HepG2 (cell line): ENCODE measurements at regions not wholly inside any gene's neighbourhood (a gene's known extent, or its start where the extent isn't known, plus 50 kb on each side); places are given as distances from the start of the nearest gene placed in this dataset.

Experiments
- ATAC-seq: fragments of 200-7000 bp; cut with Tn5 transposase; 3 replicates; pipeline ENCODE4 v1.9.1; 2020; ENCODE audit warnings: mild to moderate bottlenecking, moderate library complexity
- BruUV-seq: library from RNA; stranded (reverse); fragments of 400-500 nt; replicated peaks from 2 replicates; lab custom pipeline; 2021; lab: Mats Ljungman, UMichigan
- CTCF ChIA-PET: fragments of 300-600 bp; formaldehyde crosslinking; extraction: SDS; loops from one replicate; lab custom pipeline; 2021; ENCODE audit warnings: low total read pairs, inconsistent platforms, low intra/inter-chr PET ratio; lab: Yijun Ruan, JAX
- POLR2A ChIA-PET: fragments of 350-600 bp; sonication (Branson Sonifier 250); formaldehyde crosslinking; loops from one replicate; lab custom pipeline; 2020; ENCODE audit warnings: antibody characterized with exemption, inconsistent platforms; lab: Yijun Ruan, JAX
- DNase-seq: peaks from one replicate; pipeline ENCODE4 v3.0.0-alpha.2; 2015; ENCODE audit warnings: low spot score
- FAIRE-seq: peaks from 3 replicates; lab custom pipeline; 2011; peaks lifted over from hg19 to GRCh38; lab: Jason Lieb, UNC
- H2AFZ ChIP-seq: one replicate; pipeline ENCODE4 v1.6.1; 2011; ENCODE audit warnings: low read length, inconsistent platforms
- H3K27ac ChIP-seq: fragments of 300-600 bp; 3 replicates; pipeline ENCODE4 v1.8.0; 2011; ENCODE audit warnings: mixed run types, mild to moderate bottlenecking, mixed read lengths, low read length, inconsistent platforms; ENCODE audit not compliant: insufficient read depth; ENCODE audit errors: extremely low read length
- H3K27me3 ChIP-seq, 2 experiments: fragments of 200-600 bp in 1 of 2; 2 replicates in 1 of 2; 3 replicates in 1 of 2; pipeline versions ENCODE4 v1.6.0 to v1.8.0; 2011; ENCODE audit warnings: low read length in 2 of 2, mild to moderate bottlenecking in 2 of 2, moderate library complexity in 2 of 2, inconsistent platforms in 1 of 2; ENCODE audit not compliant: insufficient read depth in 2 of 2, control insufficient read depth in 1 of 2
- H3K36me3 ChIP-seq, 2 experiments: fragments of 200-600 bp in 1 of 2; replicated peaks in 1 of 2; 2 replicates in 1 of 2; 3 replicates in 1 of 2; pipeline versions ENCODE4 v1.5.1 to v1.8.0; 2011; ENCODE audit warnings: low read length in 2 of 2, inconsistent platforms in 1 of 2; ENCODE audit not compliant: insufficient read depth in 2 of 2, control insufficient read depth in 1 of 2
- H3K4me1 ChIP-seq: 2 replicates; pipeline ENCODE4 v1.5.1; 2012; ENCODE audit warnings: low read length, inconsistent platforms; ENCODE audit not compliant: insufficient read depth
- H3K4me2 ChIP-seq: 2 replicates; pipeline ENCODE4 v1.6.0; 2011; ENCODE audit warnings: low read depth, low read length, inconsistent platforms
- H3K4me3 ChIP-seq, 3 experiments: fragments of 200-600 bp in 1 of 3; sonication (generic), shearing (Covaris generic) in 1 of 3; replicated peaks in 1 of 3; 2 replicates each; pipeline ENCODE4 v1.5.1; 2011 to 2016; ENCODE audit warnings: low read length in 3 of 3, inconsistent platforms in 2 of 3, low read depth in 2 of 3, mild to moderate bottlenecking in 2 of 3, control low read depth in 1 of 3, mixed read lengths in 1 of 3; ENCODE audit not compliant: insufficient read depth in 1 of 3
- H3K79me2 ChIP-seq: one replicate; pipeline ENCODE4 v1.6.1; 2011; ENCODE audit warnings: low read length, inconsistent platforms; ENCODE audit not compliant: insufficient read depth
- H3K9ac ChIP-seq: 2 replicates; pipeline ENCODE4 v1.6.0; 2011; ENCODE audit warnings: mild to moderate bottlenecking, low read depth, low read length, inconsistent platforms; ENCODE audit not compliant: insufficient read depth
- H3K9me3 ChIP-seq: 2 replicates; pipeline ENCODE4 v1.5.1; 2012; ENCODE audit warnings: mild to moderate bottlenecking, low read length
- H4K20me1 ChIP-seq: 2 replicates; pipeline ENCODE4 v1.6.0; 2011; ENCODE audit warnings: inconsistent platforms, mild to moderate bottlenecking, low read length, moderate library complexity; ENCODE audit not compliant: insufficient read depth
- DDIT3 ChIP-seq: sonication (generic); formaldehyde crosslinking; IDR thresholded peaks from 2 replicates; pipeline ENCODE4 v1.4.0; 2020; ENCODE audit warnings: mild to moderate bottlenecking, missing genetic modification reagents
- E2F2 ChIP-seq: sonication (generic); formaldehyde crosslinking; IDR thresholded peaks from 2 replicates; pipeline ENCODE4 v1.4.0; 2020; ENCODE audit warnings: missing genetic modification reagents, borderline replicate concordance
- ETV5 ChIP-seq: IDR thresholded peaks from 2 replicates; pipeline ENCODE4 v1.6.1; 2018; ENCODE audit warnings: missing biosample characterization, missing genetic modification reagents, inconsistent platforms, borderline replicate concordance
- FUBP1 ChIP-seq: sonication (generic); formaldehyde crosslinking; IDR thresholded peaks from 2 replicates; pipeline ENCODE4 v1.5.1; 2020; ENCODE audit warnings: missing genetic modification reagents, mild to moderate bottlenecking, borderline replicate concordance
- HMG20B ChIP-seq: conservative IDR thresholded peaks from 2 replicates; pipeline ENCODE4 v1.6.1; 2016; ENCODE audit warnings: missing genetic modification reagents, missing compliant biosample characterization
- MEIS2 ChIP-seq: sonication (generic); formaldehyde crosslinking; IDR thresholded peaks from 2 replicates; pipeline ENCODE4 v1.9.0; 2021; ENCODE audit warnings: mild to moderate bottlenecking, missing genetic modification reagents
- PAF1 ChIP-seq: IDR thresholded peaks from 2 replicates; pipeline ENCODE4 v1.6.1; 2016; ENCODE audit warnings: missing genetic modification reagents, missing compliant biosample characterization
- PHF20 ChIP-seq: sonication (generic); formaldehyde crosslinking; IDR thresholded peaks from 2 replicates; pipeline ENCODE4 v1.5.0; 2020; ENCODE audit warnings: mild to moderate bottlenecking, missing genetic modification reagents
- SAP130 ChIP-seq: IDR thresholded peaks from 2 replicates; pipeline ENCODE4 v1.6.1; 2016; ENCODE audit warnings: low read depth
- ZBTB14 ChIP-seq: sonication (generic); formaldehyde crosslinking; IDR thresholded peaks from 2 replicates; pipeline ENCODE4 v1.4.0; 2020; ENCODE audit warnings: missing genetic modification reagents
- ZNF430 ChIP-seq: sonication (generic); formaldehyde crosslinking; IDR thresholded peaks from 2 replicates; pipeline ENCODE4 v1.9.0; 2021; ENCODE audit warnings: mild to moderate bottlenecking, missing genetic modification reagents
- ZNF703 ChIP-seq: sonication (generic); formaldehyde crosslinking; IDR thresholded peaks from 2 replicates; pipeline ENCODE4 v1.5.1; 2020; ENCODE audit warnings: missing genetic modification reagents, mild to moderate bottlenecking, moderate library complexity, borderline replicate concordance
- ZNF720 ChIP-seq: sonication (generic); formaldehyde crosslinking; IDR thresholded peaks from 2 replicates; pipeline ENCODE4 v1.4.0; 2020; ENCODE audit warnings: missing genetic modification reagents
- WGBS: methylation state at CpG from one replicate; pipeline ENCODE4 v1.1.6; 2017; ENCODE audit warnings: low lambda C conversion rate; 5-methylcytosine and 5-hydroxymethylcytosine counted together
- in situ Hi-C: cut with HindIII; loops from 2 replicates; pipeline ENCODE4 v1.10.0; 2017; ENCODE audit warnings: low pct_unique_long_range_greater_than_20kb; ENCODE audit not compliant: extremely low pct_ligation_motif_present
- intact Hi-C: fragments of 100-400 bp; cut with micrococcal nuclease; formaldehyde crosslinking; loops from one replicate; pipeline ENCODE4 v1.10.0; 2022; ENCODE audit not compliant: unreplicated experiment

GRCh38 chr3:70383360-70383831 lies 71.0 kb upstream of the MDFIC2 start:
- H3K9me3 ChIP-seq, result no peaks in the 10 kb centered on the region
- H2AFZ ChIP-seq, result no peak overlapping the region
- no peaks in the 10 kb centered on the region for H3K27me3 ChIP-seq
- no TSS peak for BruUV-seq
- H4K20me1 ChIP-seq, result no peaks in the 10 kb centered on the region
- TF ChIP-seq SAP130 (no peak), ETV5 (CRISPR knock-in tag) (no peak), DDIT3 (CRISPR knock-in tag) (no peak), ZBTB14 (CRISPR knock-in tag) (no peak), MEIS2 (CRISPR knock-in tag) (no peak), FUBP1 (CRISPR knock-in tag) (no peak), E2F2 (CRISPR knock-in tag) (no peak), ZNF430 (CRISPR knock-in tag) (no peak), PAF1 (no peak), HMG20B (CRISPR knock-in tag) (no peak), PHF20 (no peak), ZNF720 (CRISPR knock-in tag) (no peak), ZNF703 (CRISPR knock-in tag) (no peak)
- H3K4me2 ChIP-seq, result no peak overlapping the region
- in situ Hi-C loops (no loop called here), intact Hi-C loops (no loop called here)
- FAIRE-seq, result no peak
- H3K4me3 ChIP-seq, result no peak overlapping the region
- 10% methylated on average over 6 of the region's 6 CpGs for WGBS
- H3K36me3 ChIP-seq, result no peaks in the 10 kb centered on the region
- no peak overlapping the region for H3K9ac ChIP-seq
- no peak for DNase-seq
- H3K4me1 ChIP-seq, result no peaks in the 10 kb centered on the region
- no peak for ATAC-seq
- ChIA-PET POLR2A (no interaction called here), CTCF (no interaction called here)
- H3K79me2 ChIP-seq, result no peaks in the 10 kb centered on the region
- no peak overlapping the region for H3K27ac ChIP-seq
